ENCODE measurements at regions not wholly inside any gene's neighbourhood (a gene's known extent, or its start where the extent isn't known, plus 50 kb on each side); places are given as distances from the start of the nearest gene placed in this dataset.
"Not testable (repeated sequence)": the region's sequence is repeated elsewhere in the genome, so short reads cannot be mapped to it uniquely, and the experiment has no call there.

- no peak for TF ChIP-seq ZNF462 (CRISPR knock-in tag; IDR thresholded peaks at IDR 0.05)
- TF ChIP-seq ZNF331 (CRISPR knock-in tag; IDR thresholded peaks at IDR 0.05; ENCODE audit: low read depth) = no peak
- no peak for TF ChIP-seq CTCF (conservative IDR thresholded peaks at IDR 0.05; ENCODE audit: low read depth in 2 of 2)
- TF ChIP-seq EZH2 (IDR thresholded peaks at IDR 0.05; ENCODE audit: low read depth, unreplicated experiment) = no peak
- TF ChIP-seq JUNB (IDR thresholded peaks at IDR 0.05; ENCODE audit: unreplicated experiment) = no peak
- TF ChIP-seq NANOG (IDR thresholded peaks at IDR 0.05; ENCODE audit: borderline replicate concordance) = no peak
- no peak for TF ChIP-seq REST (IDR thresholded peaks at IDR 0.05; ENCODE audit: unreplicated experiment)
Observed at GRCh38 chr1:90348934-90349333, 354.0 kb downstream of the ZNF326 start (continued).

- H3K27ac Mint-ChIP-seq; H3K36me3 ChIP-seq (ENCODE audit: insufficient read depth); H3K27me3 Mint-ChIP-seq (ENCODE audit: insufficient read depth, low read depth, poor library complexity); H3F3A ChIP-seq (replicated peaks; ENCODE audit: low read depth); H3K4me3 Mint-ChIP-seq; H3K27me3 ChIP-seq (ENCODE audit: insufficient read depth); ATAC-seq; H3K4me1 Mint-ChIP-seq; H3K4me1 ChIP-seq (ENCODE audit: insufficient read depth); H3K36me3 Mint-ChIP-seq (ENCODE audit: low read depth); H4K20me1 ChIP-seq (replicated peaks; ENCODE audit: insufficient read depth); H2AFZ ChIP-seq; DNase-seq (ENCODE audit: low spot score); H3K9me2 ChIP-seq (ENCODE audit: insufficient read depth); H3K79me2 ChIP-seq (replicated peaks; ENCODE audit: insufficient read depth); H3K27ac ChIP-seq (ENCODE audit: low read depth); H3K4me2 ChIP-seq; H3K4me3 ChIP-seq: not testable (repeated sequence)
- H3K9me3 Mint-ChIP-seq = peaks cover 19% of the 10 kb centered on the region
Observed at GRCh38 chr1:90348459-90348858, 353.5 kb downstream of the ZNF326 start.

Measured in GM23338 (cell line).